ENCODE measurements at regions not wholly inside any gene's neighbourhood (a gene's known extent, or its start where the extent isn't known, plus 50 kb on each side); places are given as distances from the start of the nearest gene placed in this dataset.

- no peak for DNase-seq
Observed at GRCh38 chr5:167953151-167953798, 338.2 kb upstream of the WWC1 start.

GRCh38 chr5:167961731-167962130 lies 329.7 kb upstream of the WWC1 start:
- no peak for DNase-seq

- no peak for DNase-seq
Observed at GRCh38 chr5:167964529-167964928, 326.9 kb upstream of the WWC1 start.

- no peak for DNase-seq
Observed at GRCh38 chr5:167965710-167966109, 325.7 kb upstream of the WWC1 start.

- no peak for DNase-seq
Observed at GRCh38 chr5:167966979-167967378, 324.5 kb upstream of the WWC1 start.

- no peak for DNase-seq
Observed at GRCh38 chr5:167967494-167968177, 323.8 kb upstream of the WWC1 start.

GRCh38 chr5:167968837-167969236 lies 322.6 kb upstream of the WWC1 start:
- no peak for DNase-seq

GRCh38 chr5:167969998-167970397 lies 321.4 kb upstream of the WWC1 start:
- DNase-seq, result no peak

GRCh38 chr5:167971706-167972105 lies 319.7 kb upstream of the WWC1 start:
- no peak for DNase-seq

GRCh38 chr5:167973126-167973525 lies 318.3 kb upstream of the WWC1 start:
- DNase-seq, result no peak

- no peak for DNase-seq
Observed at GRCh38 chr5:167984951-167985350, 306.5 kb upstream of the WWC1 start.

- no peak for DNase-seq
Observed at GRCh38 chr5:167985373-167985772, 306.1 kb upstream of the WWC1 start.

GRCh38 chr5:167987490-167988280 lies 303.8 kb upstream of the WWC1 start:
- no peak for DNase-seq

GRCh38 chr5:167992868-167993267 lies 298.6 kb upstream of the WWC1 start:
- no peak for DNase-seq

GRCh38 chr5:167993771-167994170 lies 297.7 kb upstream of the WWC1 start:
- no peak for DNase-seq

- no peak for DNase-seq
Observed at GRCh38 chr5:167995844-167996425, 295.5 kb upstream of the WWC1 start.

- DNase-seq, result no peak
Observed at GRCh38 chr5:167998148-167998767, 293.2 kb upstream of the WWC1 start.

- DNase-seq, result no peak
Observed at GRCh38 chr5:167999182-167999581, 292.3 kb upstream of the WWC1 start.

- DNase-seq, result no peak
Observed at GRCh38 chr5:168001318-168001717, 290.1 kb upstream of the WWC1 start.

GRCh38 chr5:168002116-168002515 lies 289.3 kb upstream of the WWC1 start:
- DNase-seq, result no peak

- DNase-seq, result no peak
Observed at GRCh38 chr5:168005093-168005492, 286.4 kb upstream of the WWC1 start.

- DNase-seq, result no peak
Observed at GRCh38 chr5:168005936-168006335, 285.5 kb upstream of the WWC1 start.
